Loucy (cell line): ENCODE measurements at regions not wholly inside any gene's neighbourhood (a gene's known extent, or its start where the extent isn't known, plus 50 kb on each side); places are given as distances from the start of the nearest gene placed in this dataset.

Experiments used
- H2AFZ ChIP-seq: fragments of 200-600 bp; sonication (generic); 2 replicates; pipeline ENCODE4 v1.6.0; 2016; ENCODE audit warnings: antibody characterized with exemption, mild to moderate bottlenecking, low read length, moderate library complexity
- H3F3A ChIP-seq: fragments of 200-600 bp; 2 replicates; pipeline ENCODE4 v1.6.0; 2016; ENCODE audit warnings: antibody characterized with exemption, low read depth, mild to moderate bottlenecking
- H3K27me3 ChIP-seq: fragments of 200-600 bp; sonication (generic); 2 replicates; pipeline ENCODE4 v1.6.1; 2014; ENCODE audit warnings: low read length, mild to moderate bottlenecking; ENCODE audit not compliant: insufficient read depth, poor library complexity, severe bottlenecking
- H3K36me3 ChIP-seq: fragments of 200-600 bp; sonication (generic); 2 replicates; pipeline ENCODE4 v1.6.1; 2016; ENCODE audit warnings: low read length; ENCODE audit not compliant: insufficient read depth
- H3K4me1 ChIP-seq: fragments of 200-600 bp; sonication (generic); 2 replicates; pipeline ENCODE4 v1.5.1; 2014; ENCODE audit warnings: low read length, mild to moderate bottlenecking; ENCODE audit not compliant: insufficient read depth, poor library complexity, severe bottlenecking
- H3K4me2 ChIP-seq: fragments of 200-600 bp; sonication (generic); 2 replicates; pipeline ENCODE4 v1.6.0; 2014; ENCODE audit warnings: antibody characterized with exemption, low read length, low read depth, mild to moderate bottlenecking; ENCODE audit not compliant: poor library complexity, severe bottlenecking
- H3K4me3 ChIP-seq: fragments of 200-600 bp; sonication (generic); 2 replicates; pipeline ENCODE4 v1.5.1; 2014; ENCODE audit warnings: low read length, mild to moderate bottlenecking, mixed read lengths; ENCODE audit not compliant: poor library complexity, severe bottlenecking
- H3K79me2 ChIP-seq: fragments of 200-600 bp; sonication (generic); 2 replicates; pipeline ENCODE4 v1.6.1; 2014; ENCODE audit warnings: low read length; ENCODE audit not compliant: insufficient read depth
- H3K9ac ChIP-seq: fragments of 200-600 bp; sonication (generic); 2 replicates; pipeline ENCODE4 v1.6.0; 2014; ENCODE audit warnings: mild to moderate bottlenecking, low read depth, low read length, moderate library complexity; ENCODE audit not compliant: poor library complexity, severe bottlenecking
- H3K9me2 ChIP-seq: fragments of 200-600 bp; sonication (generic); replicated peaks from 2 replicates; pipeline ENCODE4 v1.6.1; 2016; ENCODE audit warnings: low read depth, low read length, mixed read lengths
- H3K9me3 ChIP-seq: fragments of 200-600 bp; sonication (generic); 2 replicates; pipeline ENCODE4 v1.6.1; 2014; ENCODE audit warnings: mild to moderate bottlenecking, antibody characterized with exemption, low read length, low read depth; ENCODE audit not compliant: insufficient read depth
- H4K20me1 ChIP-seq: fragments of 200-600 bp; sonication (generic); 2 replicates; pipeline ENCODE4 v1.6.0; 2014; ENCODE audit warnings: antibody characterized with exemption, low read length, mild to moderate bottlenecking; ENCODE audit not compliant: insufficient read depth, poor library complexity, severe bottlenecking
- CTCF ChIP-seq: fragments of 200-600 bp; sonication (generic); conservative IDR thresholded peaks from 2 replicates; pipeline ENCODE4 v1.5.1; 2014; ENCODE audit warnings: mild to moderate bottlenecking, antibody characterized with exemption, low read length
- EZH2phosphoT487 ChIP-seq: fragments of 200-600 bp; IDR thresholded peaks from 2 replicates; pipeline ENCODE4 v1.6.1; 2018; ENCODE audit warnings: antibody characterized with exemption, mild to moderate bottlenecking, moderate library complexity, borderline replicate concordance

- no peak overlapping the region for H2AFZ ChIP-seq
- TF ChIP-seq EZH2phosphoT487: no peak
- no peak for TF ChIP-seq CTCF
Observed at GRCh38 chr6:104597541-104598050, 262.1 kb downstream of the HACE1 start.

GRCh38 chr6:104596091-104596490 lies 263.6 kb downstream of the HACE1 start:
- TF ChIP-seq EZH2phosphoT487 (no peak), CTCF (no peak)

More at GRCh38 chr6:104597541-104598050, 262.1 kb downstream of the HACE1 start:
- Histone ChIP-seq H3K4me1 (no peaks in the 10 kb centered on the region), H3K4me3 (no peak overlapping the region), H3K9me2 (no peaks in the 10 kb centered on the region), H3K4me2 (no peak overlapping the region), H4K20me1 (no peaks in the 10 kb centered on the region), H3K79me2 (no peaks in the 10 kb centered on the region), H3K9ac (no peak overlapping the region), H3F3A (no peaks in the 10 kb centered on the region), H3K9me3 (no peaks in the 10 kb centered on the region), H3K27me3 (no peaks in the 10 kb centered on the region), H3K36me3 (no peaks in the 10 kb centered on the region)

GRCh38 chr6:104595311-104595820 lies 264.4 kb downstream of the HACE1 start:
- Histone ChIP-seq H3K9me3 (no peaks in the 10 kb centered on the region), H2AFZ (no peak overlapping the region), H3K4me3 (no peak overlapping the region), H3F3A (no peaks in the 10 kb centered on the region), H3K79me2 (no peaks in the 10 kb centered on the region), H4K20me1 (no peaks in the 10 kb centered on the region), H3K36me3 (no peaks in the 10 kb centered on the region), H3K4me1 (no peaks in the 10 kb centered on the region), H3K27me3 (no peaks in the 10 kb centered on the region), H3K9ac (no peak overlapping the region), H3K4me2 (no peak overlapping the region), H3K9me2 (no peaks in the 10 kb centered on the region)
- TF ChIP-seq CTCF (no peak), EZH2phosphoT487 (no peak)

More at GRCh38 chr6:104596091-104596490, 263.6 kb downstream of the HACE1 start:
- Histone ChIP-seq H3K9ac (no peak overlapping the region), H3K9me2 (no peaks in the 10 kb centered on the region), H3K4me1 (no peaks in the 10 kb centered on the region), H4K20me1 (no peaks in the 10 kb centered on the region), H3F3A (no peaks in the 10 kb centered on the region), H3K9me3 (no peaks in the 10 kb centered on the region), H3K36me3 (no peaks in the 10 kb centered on the region), H2AFZ (no peak overlapping the region), H3K4me3 (no peak overlapping the region), H3K4me2 (no peak overlapping the region), H3K79me2 (no peaks in the 10 kb centered on the region), H3K27me3 (no peaks in the 10 kb centered on the region)
